Sigmoid colon (tissue), 4 donors: ENCODE measurements at regions not wholly inside any gene's neighbourhood (a gene's known extent, or its start where the extent isn't known, plus 50 kb on each side); places are given as distances from the start of the nearest gene placed in this dataset.

ENCODE experiments used
- EP300 ChIP-seq, 4 donors: sonication (generic); formaldehyde crosslinking; IDR thresholded peaks; one replicate each; pipeline ENCODE4 v1.6.1; 2017; ENCODE audit warnings: antibody characterized with exemption in 4 of 4
- POLR2A ChIP-seq, 2 donors: fragments of 450-650 bp; IDR thresholded peaks; one replicate each; pipeline ENCODE4 v1.6.1; 2016; ENCODE audit warnings: antibody characterized with exemption in 2 of 2, mild to moderate bottlenecking in 2 of 2, moderate library complexity in 2 of 2
- TF ChIP-seq, protein P1 (sequence below), 4 experiments: fragments of 450-650 bp in 3 of 4; fragments of 200-600 bp in 1 of 4; IDR thresholded peaks; one replicate each; pipeline ENCODE4 v1.5.1; 2016 to 2019; ENCODE audit warnings: antibody characterized with exemption in 4 of 4, mild to moderate bottlenecking in 3 of 4, moderate library complexity in 2 of 4

DNA sequence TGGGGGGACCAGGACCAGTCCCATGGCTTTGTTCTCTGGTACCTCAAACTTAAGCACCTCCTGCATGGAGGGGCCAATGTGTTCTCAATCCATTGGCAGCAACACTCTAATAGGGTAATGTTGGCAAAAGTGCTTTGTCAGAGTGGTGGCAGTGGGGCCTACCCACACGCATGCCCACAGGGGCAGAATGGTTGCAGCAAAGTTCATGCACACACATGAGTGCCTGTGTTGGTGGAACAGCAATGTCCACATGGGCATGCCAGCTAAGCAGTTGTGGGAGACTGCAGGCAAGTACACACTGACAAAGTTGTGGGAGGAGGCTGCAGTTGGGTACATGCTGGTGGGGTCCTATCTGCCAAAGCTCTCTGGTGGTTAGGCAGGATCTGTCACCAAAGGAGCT, 645.2 kb downstream of the ZNF385D start:
- no peak for TF ChIP-seq EP300 (IDR thresholded peaks at IDR 0.05)
- no peak for TF ChIP-seq POLR2A (IDR thresholded peaks at IDR 0.05)
- TF ChIP-seq, protein P1, sequence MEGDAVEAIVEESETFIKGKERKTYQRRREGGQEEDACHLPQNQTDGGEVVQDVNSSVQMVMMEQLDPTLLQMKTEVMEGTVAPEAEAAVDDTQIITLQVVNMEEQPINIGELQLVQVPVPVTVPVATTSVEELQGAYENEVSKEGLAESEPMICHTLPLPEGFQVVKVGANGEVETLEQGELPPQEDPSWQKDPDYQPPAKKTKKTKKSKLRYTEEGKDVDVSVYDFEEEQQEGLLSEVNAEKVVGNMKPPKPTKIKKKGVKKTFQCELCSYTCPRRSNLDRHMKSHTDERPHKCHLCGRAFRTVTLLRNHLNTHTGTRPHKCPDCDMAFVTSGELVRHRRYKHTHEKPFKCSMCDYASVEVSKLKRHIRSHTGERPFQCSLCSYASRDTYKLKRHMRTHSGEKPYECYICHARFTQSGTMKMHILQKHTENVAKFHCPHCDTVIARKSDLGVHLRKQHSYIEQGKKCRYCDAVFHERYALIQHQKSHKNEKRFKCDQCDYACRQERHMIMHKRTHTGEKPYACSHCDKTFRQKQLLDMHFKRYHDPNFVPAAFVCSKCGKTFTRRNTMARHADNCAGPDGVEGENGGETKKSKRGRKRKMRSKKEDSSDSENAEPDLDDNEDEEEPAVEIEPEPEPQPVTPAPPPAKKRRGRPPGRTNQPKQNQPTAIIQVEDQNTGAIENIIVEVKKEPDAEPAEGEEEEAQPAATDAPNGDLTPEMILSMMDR (IDR thresholded peaks at IDR 0.05): no peak
